ENCODE measurements at regions not wholly inside any gene's neighbourhood (a gene's known extent, or its start where the extent isn't known, plus 50 kb on each side); places are given as distances from the start of the nearest gene placed in this dataset.

DNA sequence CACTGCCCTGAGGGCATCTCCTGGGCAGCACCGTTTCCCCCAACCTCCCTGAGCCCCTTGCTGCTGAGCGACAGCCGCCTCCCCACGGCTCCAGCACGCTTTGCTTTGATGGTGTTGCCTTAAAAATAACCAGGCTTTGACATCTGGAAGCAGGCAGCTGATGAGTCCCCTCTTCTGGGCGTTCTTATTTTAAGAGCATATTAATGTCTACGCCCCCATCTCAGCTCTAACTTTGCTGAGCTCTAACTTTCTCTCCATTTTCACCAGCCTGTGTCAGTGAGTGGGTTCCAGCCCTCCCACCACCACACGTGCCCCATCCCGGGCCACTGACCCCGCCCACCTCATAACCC is 70.2 kb downstream of the ADRA2C start:
- no peak for TF ChIP-seq EZH2phosphoT487 (IDR thresholded peaks at IDR 0.05; ENCODE audit: borderline replicate concordance)
- TF ChIP-seq, protein P1, sequence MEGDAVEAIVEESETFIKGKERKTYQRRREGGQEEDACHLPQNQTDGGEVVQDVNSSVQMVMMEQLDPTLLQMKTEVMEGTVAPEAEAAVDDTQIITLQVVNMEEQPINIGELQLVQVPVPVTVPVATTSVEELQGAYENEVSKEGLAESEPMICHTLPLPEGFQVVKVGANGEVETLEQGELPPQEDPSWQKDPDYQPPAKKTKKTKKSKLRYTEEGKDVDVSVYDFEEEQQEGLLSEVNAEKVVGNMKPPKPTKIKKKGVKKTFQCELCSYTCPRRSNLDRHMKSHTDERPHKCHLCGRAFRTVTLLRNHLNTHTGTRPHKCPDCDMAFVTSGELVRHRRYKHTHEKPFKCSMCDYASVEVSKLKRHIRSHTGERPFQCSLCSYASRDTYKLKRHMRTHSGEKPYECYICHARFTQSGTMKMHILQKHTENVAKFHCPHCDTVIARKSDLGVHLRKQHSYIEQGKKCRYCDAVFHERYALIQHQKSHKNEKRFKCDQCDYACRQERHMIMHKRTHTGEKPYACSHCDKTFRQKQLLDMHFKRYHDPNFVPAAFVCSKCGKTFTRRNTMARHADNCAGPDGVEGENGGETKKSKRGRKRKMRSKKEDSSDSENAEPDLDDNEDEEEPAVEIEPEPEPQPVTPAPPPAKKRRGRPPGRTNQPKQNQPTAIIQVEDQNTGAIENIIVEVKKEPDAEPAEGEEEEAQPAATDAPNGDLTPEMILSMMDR (conservative IDR thresholded peaks at IDR 0.05; ENCODE audit: low read length): no peak
- no peaks in the 10 kb centered on the region for H3F3A ChIP-seq (ENCODE audit: low read depth)
- H3K4me3 ChIP-seq (ENCODE audit: low read length, poor library complexity, severe bottlenecking): no peak overlapping the region
- H3K4me2 ChIP-seq (ENCODE audit: low read depth, low read length, poor library complexity, severe bottlenecking): no peak overlapping the region
- no peaks in the 10 kb centered on the region for H3K36me3 ChIP-seq (ENCODE audit: insufficient read depth, low read length)
- H3K79me2 ChIP-seq (ENCODE audit: insufficient read depth, low read length): no peaks in the 10 kb centered on the region
- no peaks in the 10 kb centered on the region for H3K4me1 ChIP-seq (ENCODE audit: insufficient read depth, low read length, poor library complexity, severe bottlenecking)
- H2AFZ ChIP-seq (ENCODE audit: low read length): no peak overlapping the region
- H3K9ac ChIP-seq (ENCODE audit: low read depth, low read length, poor library complexity, severe bottlenecking): no peak overlapping the region
- H3K27me3 ChIP-seq (ENCODE audit: insufficient read depth, low read length, poor library complexity, severe bottlenecking): no peaks in the 10 kb centered on the region
- no peaks in the 10 kb centered on the region for H4K20me1 ChIP-seq (ENCODE audit: insufficient read depth, low read length, poor library complexity, severe bottlenecking)
- H3K9me2 ChIP-seq (replicated peaks; ENCODE audit: low read depth, low read length): no peaks in the 10 kb centered on the region
- no peaks in the 10 kb centered on the region for H3K9me3 ChIP-seq (ENCODE audit: insufficient read depth, low read depth, low read length)

DNA sequence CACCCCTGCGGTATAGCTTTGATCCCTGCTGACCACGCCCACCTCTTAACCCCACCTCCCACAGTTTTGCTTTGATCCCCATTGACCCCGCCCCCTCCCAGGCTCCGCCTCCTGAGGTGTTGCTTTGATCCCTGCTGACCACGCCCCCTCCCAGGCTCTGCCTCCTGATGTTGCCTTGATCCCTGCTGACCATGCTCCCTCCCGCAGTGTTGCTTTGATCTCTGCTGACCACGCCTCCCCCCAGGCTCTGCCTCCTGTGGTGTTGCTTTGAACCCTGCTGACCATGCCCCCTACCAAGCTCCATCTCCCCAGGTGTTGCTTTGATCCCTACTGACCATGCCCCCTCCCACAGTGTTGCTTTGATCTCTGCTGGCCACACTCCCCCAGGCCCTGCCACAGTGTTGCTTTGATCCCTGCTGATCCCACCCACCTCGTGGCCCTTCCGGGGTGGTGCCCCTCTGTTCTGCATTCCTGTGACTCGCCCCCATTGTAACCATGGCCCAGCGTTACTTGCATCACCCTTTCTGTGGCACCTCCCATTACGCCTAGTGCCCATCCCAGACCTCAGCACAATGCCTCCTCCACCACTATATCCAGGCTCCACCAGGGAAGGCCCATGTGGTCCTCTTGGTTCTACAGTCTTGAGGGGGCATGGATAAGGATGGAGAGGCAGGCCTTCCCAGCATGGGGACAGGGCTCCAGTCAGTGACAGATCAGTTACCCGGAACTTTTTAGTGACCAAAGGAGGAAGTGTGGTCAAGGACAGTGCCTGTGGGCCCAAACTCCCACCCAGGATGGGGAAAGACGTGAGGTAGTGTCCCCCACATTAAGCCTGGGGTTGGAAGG is 70.8 kb downstream of the ADRA2C start:
- Histone ChIP-seq H3K9me3 (ENCODE audit: insufficient read depth, low read depth, low read length) (no peaks in the 10 kb centered on the region), H4K20me1 (ENCODE audit: insufficient read depth, low read length, poor library complexity, severe bottlenecking) (no peaks in the 10 kb centered on the region), H3K79me2 (ENCODE audit: insufficient read depth, low read length) (no peaks in the 10 kb centered on the region), H3K27me3 (ENCODE audit: insufficient read depth, low read length, poor library complexity, severe bottlenecking) (no peaks in the 10 kb centered on the region), H3K36me3 (ENCODE audit: insufficient read depth, low read length) (no peaks in the 10 kb centered on the region), H3K4me1 (ENCODE audit: insufficient read depth, low read length, poor library complexity, severe bottlenecking) (no peaks in the 10 kb centered on the region), H3K4me2 (ENCODE audit: low read depth, low read length, poor library complexity, severe bottlenecking) (no peak overlapping the region), H2AFZ (ENCODE audit: low read length) (no peak overlapping the region), H3K9ac (ENCODE audit: low read depth, low read length, poor library complexity, severe bottlenecking) (no peak overlapping the region), H3K9me2 (replicated peaks; ENCODE audit: low read depth, low read length) (no peaks in the 10 kb centered on the region), H3K4me3 (ENCODE audit: low read length, poor library complexity, severe bottlenecking) (no peak overlapping the region), H3F3A (ENCODE audit: low read depth) (no peaks in the 10 kb centered on the region)
- TF ChIP-seq, protein P1 (conservative IDR thresholded peaks at IDR 0.05; ENCODE audit: low read length): no peak
- TF ChIP-seq EZH2phosphoT487 (IDR thresholded peaks at IDR 0.05; ENCODE audit: borderline replicate concordance): no peak

DNA sequence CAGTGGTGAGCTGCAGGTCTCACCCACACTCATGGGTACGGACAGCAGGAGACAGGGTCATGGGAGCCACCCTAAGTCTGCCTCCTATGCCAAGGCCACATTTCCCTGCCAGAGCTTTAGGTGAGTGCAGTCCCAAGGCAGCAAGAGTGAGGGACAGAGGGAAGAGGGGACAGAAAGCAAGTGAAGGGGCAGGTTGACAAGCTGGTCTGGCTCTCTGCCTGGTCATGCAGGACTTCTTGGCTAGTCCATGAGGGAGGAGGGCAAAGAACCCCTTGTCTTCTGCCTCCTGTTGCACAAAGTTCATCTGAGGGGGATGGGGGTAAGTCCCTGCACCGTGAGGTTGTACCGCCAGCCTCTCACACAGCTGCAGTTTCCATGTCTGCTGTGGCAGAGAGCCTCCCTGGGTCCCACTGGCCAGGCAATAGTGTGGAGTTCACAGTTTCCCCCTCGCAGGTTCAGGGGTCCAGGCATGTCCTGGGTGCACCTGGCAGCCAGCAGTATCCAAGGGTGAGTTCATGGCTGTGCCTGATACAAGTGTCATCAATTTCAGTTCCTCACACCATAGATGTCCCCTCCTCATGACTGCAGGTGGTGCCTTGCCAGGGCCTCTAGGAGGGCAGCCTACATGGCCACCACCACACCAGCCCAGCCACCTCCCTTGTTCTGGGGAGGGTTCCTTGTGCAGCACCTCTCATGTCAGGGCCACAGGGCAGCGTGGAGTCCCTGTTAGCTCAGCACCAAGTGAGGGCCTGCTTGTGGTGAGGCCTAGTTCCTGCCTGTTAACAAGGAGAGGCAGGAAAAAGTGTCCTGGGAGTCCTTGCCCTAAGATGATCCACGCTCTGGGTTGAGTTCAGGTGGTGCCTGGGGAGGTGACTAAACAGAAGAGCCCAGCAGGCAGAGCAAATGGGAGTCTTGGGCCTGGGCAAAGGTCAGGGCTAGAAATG is 72.5 kb downstream of the ADRA2C start:
- Histone ChIP-seq H3K79me2 (ENCODE audit: insufficient read depth, low read length) (no peaks in the 10 kb centered on the region), H3F3A (ENCODE audit: low read depth) (no peaks in the 10 kb centered on the region), H3K4me3 (ENCODE audit: low read length, poor library complexity, severe bottlenecking) (no peak overlapping the region), H4K20me1 (ENCODE audit: insufficient read depth, low read length, poor library complexity, severe bottlenecking) (no peaks in the 10 kb centered on the region), H3K4me1 (ENCODE audit: insufficient read depth, low read length, poor library complexity, severe bottlenecking) (no peaks in the 10 kb centered on the region), H3K4me2 (ENCODE audit: low read depth, low read length, poor library complexity, severe bottlenecking) (no peak overlapping the region), H3K9ac (ENCODE audit: low read depth, low read length, poor library complexity, severe bottlenecking) (no peak overlapping the region), H3K9me3 (ENCODE audit: insufficient read depth, low read depth, low read length) (no peaks in the 10 kb centered on the region), H3K9me2 (replicated peaks; ENCODE audit: low read depth, low read length) (no peaks in the 10 kb centered on the region), H3K36me3 (ENCODE audit: insufficient read depth, low read length) (no peaks in the 10 kb centered on the region), H2AFZ (ENCODE audit: low read length) (no peak overlapping the region), H3K27me3 (ENCODE audit: insufficient read depth, low read length, poor library complexity, severe bottlenecking) (no peaks in the 10 kb centered on the region)
- TF ChIP-seq EZH2phosphoT487 (IDR thresholded peaks at IDR 0.05; ENCODE audit: borderline replicate concordance): no peak
- TF ChIP-seq, protein P1 (conservative IDR thresholded peaks at IDR 0.05; ENCODE audit: low read length): no peak

Data from Loucy (cell line).